GM19240 (cell line): ENCODE measurements at regions not wholly inside any gene's neighbourhood (a gene's known extent, or its start where the extent isn't known, plus 50 kb on each side); places are given as distances from the start of the nearest gene placed in this dataset.
"Not testable (repeated sequence)": the region's sequence is repeated elsewhere in the genome, so short reads cannot be mapped to it uniquely, and the experiment has no call there.

Experiments
- DNase-seq: peaks from one replicate; pipeline ENCODE4 v3.0.0; 2011; ENCODE audit warnings: low spot score; ENCODE audit not compliant: insufficient read length

- DNase-seq: no peak
Measured at GRCh38 chr4:27930976-27931375, 1070.3 kb downstream of the STIM2 start.

DNA sequence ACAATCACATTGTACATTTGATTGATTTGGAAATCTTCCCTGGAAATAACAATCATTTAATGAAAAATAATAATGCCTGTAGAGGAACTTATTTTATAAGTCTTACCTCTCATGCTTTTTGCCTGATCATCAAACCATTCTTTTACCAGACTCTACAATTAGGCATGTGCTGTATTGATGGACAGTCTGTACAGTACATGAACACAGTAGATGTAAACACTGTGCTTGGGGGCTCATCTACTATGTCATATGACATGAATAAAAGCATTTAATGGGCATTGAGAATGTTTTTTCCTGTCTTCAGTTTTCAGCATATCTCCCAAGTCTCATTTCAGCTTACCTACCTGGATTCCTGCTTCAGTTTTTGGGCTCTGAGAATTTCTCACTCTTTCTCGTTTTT, 1070.9 kb downstream of the STIM2 start:
- DNase-seq: no peak

GRCh38 chr4:27934871-27935270, 1074.2 kb downstream of the STIM2 start:
- DNase-seq: no peak

DNA sequence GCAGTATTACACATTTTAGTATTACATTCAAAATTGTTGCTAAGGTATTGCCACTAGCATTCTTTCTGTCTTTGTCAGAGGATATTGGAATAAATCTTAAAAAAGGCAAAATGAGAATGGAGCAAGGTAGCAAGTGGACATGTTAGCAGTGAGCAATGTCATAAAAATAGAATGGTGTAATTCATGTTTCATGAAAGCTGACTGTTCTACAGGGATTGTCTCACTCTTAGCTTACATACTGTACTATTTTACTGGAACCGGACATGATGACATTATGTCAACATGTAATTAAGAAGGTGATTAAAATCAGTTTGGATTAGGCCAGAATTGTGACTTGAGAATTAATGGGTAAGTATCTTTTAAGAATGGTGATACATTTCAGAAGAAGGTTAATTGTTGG, 1086.2 kb downstream of the STIM2 start:
- no peak for DNase-seq

- DNase-seq: no peak
Measured at GRCh38 chr4:27947302-27947701, 1086.7 kb downstream of the STIM2 start.

DNA sequence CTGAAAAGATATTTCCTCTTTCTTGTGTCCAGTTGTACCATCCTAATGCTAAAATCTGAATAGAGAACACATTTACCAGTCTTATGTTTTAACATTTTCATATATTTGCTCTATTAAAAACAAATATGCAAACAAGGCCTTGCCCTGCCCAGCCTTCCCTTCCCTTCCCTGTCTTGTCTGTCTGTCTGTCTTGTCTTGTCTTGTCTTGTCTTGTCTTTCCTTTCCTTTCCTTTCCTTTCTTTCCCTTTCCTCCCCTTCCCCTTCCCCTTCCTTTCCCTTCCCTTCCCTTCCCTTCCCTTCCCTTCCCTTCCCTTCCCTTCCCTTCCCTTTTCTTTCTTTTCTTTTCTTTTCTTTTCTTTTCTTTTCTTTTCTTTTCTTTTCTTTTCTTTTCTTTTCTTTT, 1103.5 kb downstream of the STIM2 start:
- no peak for DNase-seq

DNA sequence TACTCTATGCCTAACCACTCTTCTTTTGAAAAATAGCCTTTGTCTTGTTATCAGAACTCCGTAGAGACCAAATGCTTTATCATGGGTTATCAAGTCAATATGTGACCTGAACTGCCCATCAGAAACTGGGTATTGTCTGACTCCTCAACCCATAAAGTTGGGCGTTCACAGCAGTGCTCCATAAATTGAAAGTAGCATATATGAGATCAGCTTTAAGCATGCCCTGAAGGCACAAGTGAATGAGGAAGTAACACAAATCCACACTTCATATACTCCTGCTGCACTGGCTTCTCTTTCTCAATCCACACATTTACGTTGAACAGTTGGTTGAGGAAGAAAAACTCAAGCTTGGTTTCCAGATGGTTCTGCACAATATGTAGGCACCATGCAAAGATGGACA, 1106.0 kb downstream of the STIM2 start:
- no peak for DNase-seq

- no peak for DNase-seq
Measured at GRCh38 chr4:27973056-27973455, 1112.4 kb downstream of the STIM2 start.

GRCh38 chr4:27973700-27974099, 1113.1 kb downstream of the STIM2 start:
- DNase-seq: no peak

- no peak for DNase-seq
Measured at GRCh38 chr4:27974339-27974738, 1113.7 kb downstream of the STIM2 start.

DNA sequence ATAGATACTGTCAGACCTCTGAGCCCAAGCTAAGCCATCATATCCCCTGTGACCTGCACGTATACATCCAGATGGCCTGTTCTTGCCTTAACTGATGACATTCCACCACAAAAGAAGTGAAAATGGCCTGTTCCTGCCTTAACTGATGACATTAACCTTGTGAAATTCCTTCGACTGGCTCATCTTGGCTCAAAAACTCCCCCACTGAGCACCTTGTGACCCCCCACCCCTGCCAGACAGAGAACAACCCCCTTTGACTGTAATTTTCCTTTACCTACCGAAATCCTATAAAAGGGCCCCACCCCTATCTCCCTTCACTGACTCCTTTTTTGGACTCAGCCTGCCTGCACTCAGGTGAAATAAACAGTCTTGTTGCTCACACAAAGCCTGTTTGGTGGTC, 1114.2 kb downstream of the STIM2 start:
- DNase-seq: not testable (repeated sequence)

- DNase-seq: not testable (repeated sequence)
Measured at GRCh38 chr4:27978427-27979109, 1117.9 kb downstream of the STIM2 start.

DNA sequence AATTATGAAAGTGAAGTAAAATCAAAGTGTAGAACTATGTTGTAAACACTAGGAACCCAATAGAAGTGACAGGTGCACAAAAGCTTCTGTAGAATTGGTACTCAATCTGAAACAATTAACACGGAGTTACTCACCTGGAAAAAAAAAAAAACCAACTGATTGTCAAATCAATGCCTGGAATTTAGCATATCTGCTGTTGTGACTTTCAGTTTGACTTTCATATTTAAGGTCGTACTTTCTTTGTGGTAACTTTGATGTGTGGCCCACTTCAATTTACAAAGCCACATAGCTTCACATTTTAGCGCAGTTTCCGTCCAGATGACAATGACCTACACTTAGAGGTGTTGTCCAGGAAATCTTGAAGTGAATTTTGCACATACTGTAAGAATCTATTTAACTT, 1124.9 kb downstream of the STIM2 start:
- DNase-seq: no peak

GRCh38 chr4:27986476-27986875, 1125.8 kb downstream of the STIM2 start:
- DNase-seq: no peak

DNA sequence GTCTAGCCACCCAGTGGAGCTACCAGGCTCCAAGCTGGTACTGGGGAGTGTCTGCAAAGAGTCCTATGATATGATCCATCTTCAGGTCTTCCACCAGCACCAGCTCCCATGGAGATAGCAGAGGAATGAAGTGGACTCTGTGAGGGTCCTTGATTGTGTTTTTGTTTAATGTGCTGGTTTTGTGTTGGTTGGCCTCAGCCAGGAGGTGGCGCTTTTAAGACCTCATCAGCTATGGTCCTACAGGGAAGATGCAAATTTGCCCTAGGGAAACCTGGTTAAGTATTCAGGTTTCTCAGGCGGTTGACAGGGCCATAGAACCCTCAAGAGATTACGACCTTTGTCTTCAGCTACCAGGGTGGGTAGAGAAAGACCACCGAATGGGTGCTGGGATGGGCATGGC, 1141.1 kb downstream of the STIM2 start:
- DNase-seq: no peak

DNA sequence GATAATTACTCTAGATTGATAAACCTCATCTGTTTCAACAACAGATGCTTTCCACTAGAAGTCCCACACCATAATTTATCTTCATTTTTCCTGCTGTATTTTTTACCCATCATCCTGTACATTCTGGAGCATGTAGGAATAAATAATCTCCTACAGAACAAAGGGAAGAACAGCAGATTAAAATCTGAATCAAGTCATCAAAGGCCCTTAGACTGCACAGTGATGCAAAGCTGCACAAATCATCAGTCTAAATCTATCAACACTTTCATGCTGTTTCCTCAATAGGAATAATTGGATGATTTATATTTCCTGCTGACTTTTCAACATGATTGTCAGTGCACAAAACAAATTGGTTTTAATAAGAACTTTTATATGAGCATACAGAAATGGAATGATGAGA, 1143.9 kb downstream of the STIM2 start:
- DNase-seq: no peak

DNA sequence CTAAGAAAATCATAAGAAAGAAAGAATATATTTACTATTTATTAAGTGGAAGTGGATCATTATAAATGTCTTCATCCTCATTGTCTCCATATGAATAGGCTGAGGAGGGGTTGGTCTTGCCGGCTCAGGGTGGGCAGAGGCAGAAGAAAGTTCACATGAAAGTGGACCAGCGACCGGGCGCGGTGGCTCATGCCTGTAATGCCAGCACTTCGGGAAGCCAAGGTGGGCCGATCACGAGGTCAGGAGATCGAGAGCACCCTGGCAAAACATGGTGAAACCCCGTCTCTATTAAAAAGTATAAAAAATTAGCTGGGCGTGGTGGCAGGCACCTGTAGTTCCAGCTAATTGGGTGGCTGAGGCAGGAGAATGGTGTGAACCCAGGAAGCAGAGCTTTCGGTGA, 1145.4 kb downstream of the STIM2 start:
- no peak for DNase-seq

DNA sequence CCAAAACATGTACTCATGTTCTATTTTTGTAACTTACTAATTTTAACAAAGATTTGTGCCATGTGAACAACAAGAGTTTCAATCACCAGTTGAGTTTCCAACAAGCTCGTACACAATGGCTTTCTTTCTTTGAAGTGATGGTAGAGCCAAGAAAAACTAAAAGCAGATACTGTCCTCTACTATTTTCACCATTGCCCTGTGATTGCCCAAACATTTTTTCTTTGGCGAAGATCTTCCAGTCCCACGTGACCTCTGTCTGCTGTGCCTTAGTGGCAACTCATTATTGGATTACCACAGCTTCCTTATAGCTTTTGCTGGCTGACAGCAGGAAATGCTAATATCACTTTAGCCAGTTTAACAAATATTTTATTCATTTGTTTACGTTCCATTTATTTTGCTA, 1147.1 kb downstream of the STIM2 start:
- DNase-seq: no peak

DNA sequence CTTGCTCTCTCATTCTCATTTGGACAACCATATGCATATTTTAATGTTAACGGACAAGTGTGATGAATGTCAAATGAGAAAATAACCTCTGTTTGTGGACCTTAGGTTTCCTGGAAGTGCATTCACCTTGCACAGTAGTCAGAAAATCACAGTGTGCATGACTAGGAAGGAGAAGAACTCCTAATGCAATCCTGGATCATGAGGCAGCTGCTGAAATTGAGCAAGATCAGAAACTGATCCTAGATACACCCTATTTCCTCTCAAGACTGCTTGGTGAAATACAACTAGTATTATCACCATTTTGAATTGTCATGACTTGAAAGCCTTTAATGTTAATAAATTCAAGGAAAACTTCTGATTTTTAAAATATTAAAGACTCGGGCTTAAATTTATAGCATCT, 1148.9 kb downstream of the STIM2 start:
- no peak for DNase-seq

DNA sequence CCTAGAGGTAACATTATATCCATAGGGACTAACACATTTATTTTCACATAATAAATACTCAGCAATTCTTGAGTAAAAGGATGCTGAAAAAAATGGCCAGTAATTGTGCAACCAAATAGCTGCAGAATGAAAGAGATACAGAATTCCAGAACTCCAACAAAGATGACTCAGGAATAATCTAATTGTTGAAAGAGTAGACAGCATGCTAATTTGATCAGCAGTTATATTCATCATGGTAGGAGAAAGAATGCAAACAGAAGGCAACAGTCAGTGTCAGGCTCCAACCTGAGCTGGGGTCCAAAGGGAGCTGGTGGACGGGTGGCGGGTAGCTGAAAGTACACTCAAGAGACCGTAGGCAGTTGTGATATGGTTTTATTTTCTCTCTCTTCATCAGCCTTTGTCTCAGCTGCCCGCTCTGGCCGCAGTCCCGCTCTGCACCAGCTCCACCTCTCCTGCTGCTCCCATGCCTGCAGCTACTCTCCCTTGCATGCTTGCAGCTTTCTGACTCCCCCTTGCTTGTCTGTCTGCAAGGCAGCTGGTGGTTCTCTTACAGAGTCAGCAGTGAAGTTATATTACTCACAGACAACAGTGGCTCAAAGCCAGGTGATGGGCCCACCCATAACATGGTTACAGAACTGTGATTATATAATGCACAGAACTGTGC, 1150.1 kb downstream of the STIM2 start:
- DNase-seq: no peak

DNA sequence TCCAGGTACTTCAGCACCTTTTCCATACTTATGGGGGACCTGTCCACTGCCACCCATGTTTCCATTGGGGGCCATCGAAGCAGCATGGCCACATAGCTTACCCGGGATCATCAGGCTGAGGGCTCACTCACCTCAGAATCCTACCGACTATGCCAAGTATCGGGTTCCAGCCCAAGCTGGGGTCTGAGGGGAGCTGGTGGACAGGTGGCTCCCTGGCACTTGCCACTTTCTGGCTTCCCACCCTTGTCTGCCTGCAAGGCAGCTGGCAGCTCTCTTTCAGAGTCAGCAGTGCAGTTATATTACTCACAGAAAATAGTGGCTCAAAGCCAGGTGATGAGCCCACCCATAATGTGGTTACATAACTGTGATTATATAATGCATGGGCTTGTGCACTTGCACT, 1153.8 kb downstream of the STIM2 start:
- no peak for DNase-seq

DNA sequence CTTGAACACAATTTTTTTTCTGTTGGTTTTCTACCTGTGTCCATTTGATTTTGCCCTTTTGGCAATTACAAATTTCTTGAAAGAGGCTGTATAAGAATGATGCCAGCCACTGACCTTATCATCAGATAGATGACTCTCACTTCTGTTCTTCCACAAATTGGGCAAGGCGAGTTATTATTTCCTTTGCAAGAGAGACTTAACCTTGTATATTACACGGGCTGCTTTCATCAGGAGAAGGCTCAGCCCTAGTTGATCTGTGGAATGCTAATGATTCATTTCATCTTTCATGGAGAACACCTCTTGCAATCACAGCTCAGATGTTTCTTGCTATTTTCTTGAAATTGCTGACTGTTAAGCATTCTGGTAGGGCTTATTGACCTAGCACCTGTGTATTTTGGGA, 1155.4 kb downstream of the STIM2 start:
- no peak for DNase-seq

- not testable (repeated sequence) for DNase-seq
Measured at GRCh38 chr4:28038253-28038652, 1177.6 kb downstream of the STIM2 start.
